SKM-1 treated with dmso at 0.1 percent for 144 hours (cell line): ENCODE measurements at regions not wholly inside any gene's neighbourhood (a gene's known extent, or its start where the extent isn't known, plus 50 kb on each side); places are given as distances from the start of the nearest gene placed in this dataset.

Experiments
- DNase-seq: peaks from one replicate; lab custom pipeline; 2025; ENCODE audit not compliant: unreplicated experiment; lab: John Stamatoyannopoulos, UW

- DNase-seq: no peak
Observed at GRCh38 chr12:102540815-102541385, 60.5 kb upstream of the IGF1 start.

GRCh38 chr12:102539651-102540553 lies 59.5 kb upstream of the IGF1 start:
- no peak for DNase-seq

- no peak for DNase-seq
Observed at GRCh38 chr12:102535306-102535705, 54.9 kb upstream of the IGF1 start.

- DNase-seq: no peak
Observed at GRCh38 chr12:102534899-102535298, 54.5 kb upstream of the IGF1 start.

GRCh38 chr12:102533483-102534215 lies 53.3 kb upstream of the IGF1 start:
- DNase-seq: no peak
